Spleen (tissue), 7 donors: ENCODE measurements at regions not wholly inside any gene's neighbourhood (a gene's known extent, or its start where the extent isn't known, plus 50 kb on each side); places are given as distances from the start of the nearest gene placed in this dataset.

Experiments
- POLR2AphosphoS5 ChIP-seq, 3 donors: sonication (generic); formaldehyde crosslinking; IDR thresholded peaks; one replicate each; pipeline ENCODE4 v1.5.1; 2017; ENCODE audit warnings: antibody characterized with exemption in 3 of 3
- TF ChIP-seq, protein P1 (sequence below), 11 experiments: fragments of 200-600 bp in 7 of 11; fragments of 450-650 bp in 4 of 11; sonication (generic) in 4 of 11; IDR thresholded peaks in 8 of 11; conservative IDR thresholded peaks in 3 of 11; 1 replicate in 7 of 11; 2 replicates in 4 of 11; pipeline versions ENCODE4 v1.4.0 to v1.8.0; 2016 to 2021; ENCODE audit warnings: antibody characterized with exemption in 11 of 11, inconsistent platforms in 4 of 11, mild to moderate bottlenecking in 1 of 11
- donor health status: DM: no; HTN: no; CAD: no; lungs with moderate emphysema.
- donor health status: DM: no; HTN: no; CAD: no.
- donor health status: DM: no; HTN: no; CAD: no.

DNA sequence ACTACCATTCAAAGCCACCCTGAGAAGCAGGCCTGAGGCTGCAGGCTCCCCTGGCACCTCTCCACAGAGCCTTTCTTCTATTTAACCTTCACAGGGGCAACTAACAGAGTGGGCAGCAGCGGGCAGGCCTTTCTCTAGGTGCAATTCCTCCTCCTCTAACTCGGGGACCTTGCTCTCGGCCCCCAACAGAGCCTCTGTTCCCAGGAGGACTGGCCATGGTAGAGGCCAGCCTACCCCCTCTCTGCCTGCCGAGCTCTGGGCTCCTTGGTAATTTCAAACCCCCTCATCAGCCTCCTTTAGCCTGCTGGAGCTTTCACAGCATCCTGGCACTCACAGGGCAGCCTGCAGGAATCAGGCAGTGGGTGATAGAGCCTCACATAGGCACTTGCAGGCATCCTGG lies 920.8 kb upstream of the ZNF722 start:
- TF ChIP-seq, protein P1, sequence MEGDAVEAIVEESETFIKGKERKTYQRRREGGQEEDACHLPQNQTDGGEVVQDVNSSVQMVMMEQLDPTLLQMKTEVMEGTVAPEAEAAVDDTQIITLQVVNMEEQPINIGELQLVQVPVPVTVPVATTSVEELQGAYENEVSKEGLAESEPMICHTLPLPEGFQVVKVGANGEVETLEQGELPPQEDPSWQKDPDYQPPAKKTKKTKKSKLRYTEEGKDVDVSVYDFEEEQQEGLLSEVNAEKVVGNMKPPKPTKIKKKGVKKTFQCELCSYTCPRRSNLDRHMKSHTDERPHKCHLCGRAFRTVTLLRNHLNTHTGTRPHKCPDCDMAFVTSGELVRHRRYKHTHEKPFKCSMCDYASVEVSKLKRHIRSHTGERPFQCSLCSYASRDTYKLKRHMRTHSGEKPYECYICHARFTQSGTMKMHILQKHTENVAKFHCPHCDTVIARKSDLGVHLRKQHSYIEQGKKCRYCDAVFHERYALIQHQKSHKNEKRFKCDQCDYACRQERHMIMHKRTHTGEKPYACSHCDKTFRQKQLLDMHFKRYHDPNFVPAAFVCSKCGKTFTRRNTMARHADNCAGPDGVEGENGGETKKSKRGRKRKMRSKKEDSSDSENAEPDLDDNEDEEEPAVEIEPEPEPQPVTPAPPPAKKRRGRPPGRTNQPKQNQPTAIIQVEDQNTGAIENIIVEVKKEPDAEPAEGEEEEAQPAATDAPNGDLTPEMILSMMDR (IDR thresholded peaks at IDR 0.05 in 8 of 11, conservative IDR thresholded peaks at IDR 0.05 in 3 of 11), result no peak
- TF ChIP-seq POLR2AphosphoS5 (IDR thresholded peaks at IDR 0.05), result no peak
